ENCODE measurements at regions not wholly inside any gene's neighbourhood (a gene's known extent, or its start where the extent isn't known, plus 50 kb on each side); places are given as distances from the start of the nearest gene placed in this dataset.

GRCh38 chr9:785997-786396, 55.5 kb upstream of the DMRT1 start:
- TF ChIP-seq CTCF (IDR thresholded peaks at IDR 0.05) (no peak), POLR2A (IDR thresholded peaks at IDR 0.05) (no peak)
